ENCODE measurements at regions not wholly inside any gene's neighbourhood (a gene's known extent, or its start where the extent isn't known, plus 50 kb on each side); places are given as distances from the start of the nearest gene placed in this dataset.

DNA sequence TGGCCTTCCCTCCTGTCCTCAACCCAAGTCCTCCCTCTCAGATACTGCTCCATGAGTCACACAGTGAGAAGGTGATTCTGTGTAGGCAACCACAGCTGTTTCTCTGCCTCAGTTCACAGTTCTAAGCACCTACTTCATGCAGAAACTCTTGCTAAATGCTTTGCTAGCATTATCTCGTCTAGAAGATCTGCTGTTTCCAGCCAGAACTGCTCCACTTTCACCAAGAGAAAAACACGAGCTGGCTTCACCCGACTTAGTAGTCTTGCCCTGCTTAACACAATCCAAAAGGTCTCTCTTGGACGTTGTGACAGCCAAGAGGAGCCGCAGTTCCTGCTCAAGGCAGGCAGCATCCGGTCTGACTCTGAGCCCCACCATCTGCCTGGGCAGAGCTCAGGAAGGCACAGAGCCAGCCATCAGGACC is 272.1 kb downstream of the UACA start:
- TF ChIP-seq CTCF (IDR thresholded peaks at IDR 0.05; ENCODE audit: borderline replicate concordance, insufficient read depth, low read depth, low read length) = no peak
- no peak overlapping the region for H3K4me3 ChIP-seq (ENCODE audit: low read depth, low read length)

- no peak for TF ChIP-seq CTCF (IDR thresholded peaks at IDR 0.05; ENCODE audit: borderline replicate concordance, insufficient read depth, low read depth, low read length)
- no peak overlapping the region for H3K4me3 ChIP-seq (ENCODE audit: low read depth, low read length)
Measured at GRCh38 chr15:70490838-70491155, 272.6 kb downstream of the UACA start.

- TF ChIP-seq CTCF (IDR thresholded peaks at IDR 0.05; ENCODE audit: borderline replicate concordance, insufficient read depth, low read depth, low read length) = no peak
- no peak overlapping the region for H3K4me3 ChIP-seq (ENCODE audit: low read depth, low read length)
Measured at GRCh38 chr15:70490148-70490837, 273.1 kb downstream of the UACA start.

DNA sequence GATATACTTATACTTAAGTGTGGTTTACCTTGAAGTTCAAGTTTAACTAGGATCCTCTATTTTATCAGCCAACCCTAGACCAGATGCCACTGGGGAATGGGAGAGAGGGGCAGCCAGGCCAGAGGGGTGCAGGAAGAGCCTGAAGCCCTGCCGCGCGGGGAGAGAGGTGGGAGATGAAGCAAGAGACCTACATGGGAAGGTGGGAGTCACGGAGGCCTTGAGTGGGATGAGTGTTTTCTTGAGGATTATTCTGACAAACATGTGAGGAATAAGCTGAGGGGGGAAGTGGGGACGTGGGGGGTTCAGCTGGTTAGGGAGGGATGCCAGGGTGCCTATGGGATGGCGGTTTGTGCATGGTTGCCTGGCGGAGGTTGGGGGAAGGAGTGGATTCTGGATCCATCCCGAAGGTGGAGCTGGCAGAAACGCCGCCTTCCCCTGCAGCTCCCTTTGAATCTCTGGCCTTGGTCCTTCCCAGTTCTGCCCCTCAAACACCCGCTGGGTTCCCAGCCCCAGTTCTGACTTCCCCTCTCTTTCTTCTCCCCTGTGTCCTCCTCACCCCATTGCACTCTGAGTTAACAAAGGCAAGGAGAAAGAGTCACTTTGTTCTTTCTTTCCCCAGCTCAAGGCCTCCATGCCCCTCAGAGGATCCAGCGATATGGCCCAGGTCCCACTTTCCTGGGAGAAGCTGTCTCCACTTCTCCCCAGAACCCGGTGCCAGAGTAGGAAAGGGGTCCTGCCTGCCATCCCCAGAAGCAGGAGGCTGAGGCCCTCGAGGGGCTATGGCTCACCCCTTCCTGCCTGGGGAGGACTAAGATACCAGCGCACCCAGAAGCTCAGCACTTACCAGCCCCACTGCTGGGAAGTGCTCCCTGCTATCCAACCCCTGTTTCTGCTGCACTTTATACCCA is 274.2 kb downstream of the UACA start:
- H3K4me3 ChIP-seq (ENCODE audit: low read depth, low read length) = no peak overlapping the region
- no peak for TF ChIP-seq CTCF (IDR thresholded peaks at IDR 0.05; ENCODE audit: borderline replicate concordance, insufficient read depth, low read depth, low read length)

GRCh38 chr15:70488002-70488605 is 275.3 kb downstream of the UACA start:
- TF ChIP-seq CTCF (IDR thresholded peaks at IDR 0.05; ENCODE audit: borderline replicate concordance, insufficient read depth, low read depth, low read length) = peak; percentile 95
- no peak overlapping the region for H3K4me3 ChIP-seq (ENCODE audit: low read depth, low read length)

DNA sequence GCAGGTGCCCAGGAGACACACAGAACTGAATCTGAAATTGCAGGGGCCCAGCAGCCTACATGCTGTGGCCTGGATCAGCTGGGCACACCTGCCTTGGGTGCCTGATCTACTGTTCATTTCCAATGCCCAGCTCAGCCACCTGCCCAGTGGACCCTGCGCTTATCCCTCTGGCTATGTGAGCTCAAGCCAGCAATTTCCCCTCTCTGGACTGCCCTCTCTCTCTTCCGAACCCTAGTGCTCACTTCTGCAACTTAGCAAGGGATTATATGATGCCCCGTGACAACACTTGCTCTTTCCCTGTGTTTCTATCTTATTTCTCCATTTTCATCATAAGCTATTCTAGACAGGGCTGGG is 276.0 kb downstream of the UACA start:
- no peak for TF ChIP-seq CTCF (IDR thresholded peaks at IDR 0.05; ENCODE audit: borderline replicate concordance, insufficient read depth, low read depth, low read length)
- no peak overlapping the region for H3K4me3 ChIP-seq (ENCODE audit: low read depth, low read length)

Measured in GM12875 (cell line).